ENCODE measurements at regions not wholly inside any gene's neighbourhood (a gene's known extent, or its start where the extent isn't known, plus 50 kb on each side); places are given as distances from the start of the nearest gene placed in this dataset.
"Not testable (repeated sequence)": the region's sequence is repeated elsewhere in the genome, so short reads cannot be mapped to it uniquely, and the experiment has no call there.

GRCh38 chr9:64101504-64101903 is 1183.5 kb downstream of the FOXD4L5 start:
- not testable (repeated sequence) for TF ChIP-seq CTCF (IDR thresholded peaks at IDR 0.05); FOXK1 (CRISPR knock-in tag; IDR thresholded peaks at IDR 0.05); NR3C1 (CRISPR knock-in tag; conservative IDR thresholded peaks at IDR 0.05; ENCODE audit: low read depth); NR2C2 (CRISPR knock-in tag; IDR thresholded peaks at IDR 0.05)

Measured in WTC11 (cell line).